Astrocyte (in vitro differentiated cells and primary cell): ENCODE measurements at regions not wholly inside any gene's neighbourhood (a gene's known extent, or its start where the extent isn't known, plus 50 kb on each side); places are given as distances from the start of the nearest gene placed in this dataset.
A peak's percentile ranks its signal among the peaks of the same experiment; 100 is the strongest.

ENCODE experiments used
- DNase-seq: peaks from one replicate; pipeline ENCODE4 v3.0.0-alpha.2; 2010; ENCODE audit warnings: low read depth
- FAIRE-seq: peaks from 2 replicates; lab custom pipeline; 2011; peaks lifted over from hg19 to GRCh38; lab: Jason Lieb, UNC
- H2AFZ ChIP-seq: 2 replicates; pipeline ENCODE4 v1.6.0; 2012; ENCODE audit warnings: low read depth, low read length, inconsistent platforms
- H3K27ac ChIP-seq: 2 replicates; pipeline ENCODE4 v1.5.1; 2011; ENCODE audit warnings: low read depth, low read length, inconsistent platforms
- H3K27me3 ChIP-seq: 2 replicates; pipeline ENCODE4 v1.6.0; 2011; ENCODE audit warnings: low read length, inconsistent platforms; ENCODE audit not compliant: insufficient read depth
- H3K36me3 ChIP-seq: 2 replicates; pipeline ENCODE4 v1.5.1; 2011; ENCODE audit warnings: low read length, inconsistent platforms; ENCODE audit not compliant: insufficient read depth
- H3K4me1 ChIP-seq: 2 replicates; pipeline ENCODE4 v1.5.1; 2011; ENCODE audit warnings: low read length, inconsistent platforms; ENCODE audit not compliant: insufficient read depth
- H3K4me2 ChIP-seq: 2 replicates; pipeline ENCODE4 v1.6.0; 2012; ENCODE audit warnings: low read length, inconsistent platforms
- H3K4me3 ChIP-seq: 2 replicates; pipeline ENCODE4 v1.5.1; 2011; ENCODE audit warnings: low read depth, mild to moderate bottlenecking, low read length, inconsistent platforms; ENCODE audit not compliant: insufficient read depth
- H3K79me2 ChIP-seq: 2 replicates; pipeline ENCODE4 v1.6.0; 2012; ENCODE audit warnings: mild to moderate bottlenecking, low read length, inconsistent platforms; ENCODE audit not compliant: insufficient read depth
- H3K9ac ChIP-seq: 2 replicates; pipeline ENCODE4 v1.6.0; 2012; ENCODE audit warnings: mild to moderate bottlenecking, low read length, inconsistent platforms
- H3K9me3 ChIP-seq: 2 replicates; pipeline ENCODE4 v1.5.1; 2012; ENCODE audit warnings: low read depth, mild to moderate bottlenecking, low read length, inconsistent platforms; ENCODE audit not compliant: insufficient read depth
- H4K20me1 ChIP-seq: 2 replicates; pipeline ENCODE4 v1.6.0; 2012; ENCODE audit warnings: low read length, inconsistent platforms; ENCODE audit not compliant: insufficient read depth
- H3K27ac Mint-ChIP-seq: one replicate; pipeline ENCODE4 v1.8.0; 2021; ENCODE audit warnings: mild to moderate bottlenecking, mixed read lengths; ENCODE audit not compliant: unreplicated experiment
- H3K27me3 Mint-ChIP-seq: one replicate; pipeline ENCODE4 v1.8.0; 2021; ENCODE audit warnings: low read depth, mixed read lengths; ENCODE audit not compliant: unreplicated experiment
- H3K36me3 Mint-ChIP-seq: one replicate; pipeline ENCODE4 v1.8.0; 2021; ENCODE audit warnings: low read depth, mixed read lengths; ENCODE audit not compliant: unreplicated experiment
- H3K4me1 Mint-ChIP-seq: one replicate; pipeline ENCODE4 v1.8.0; 2021; ENCODE audit warnings: low read depth, mixed read lengths; ENCODE audit not compliant: unreplicated experiment
- H3K4me3 Mint-ChIP-seq: one replicate; pipeline ENCODE4 v1.8.0; 2021; ENCODE audit warnings: mild to moderate bottlenecking, moderate library complexity, mixed read lengths; ENCODE audit not compliant: unreplicated experiment
- H3K9me3 Mint-ChIP-seq: one replicate; pipeline ENCODE4 v1.8.0; 2021; ENCODE audit warnings: mild to moderate bottlenecking, mixed read lengths; ENCODE audit not compliant: unreplicated experiment
- CTCF ChIP-seq: IDR thresholded peaks from 2 replicates; pipeline ENCODE4 v1.5.1; 2011; ENCODE audit warnings: low read depth, mild to moderate bottlenecking, inconsistent platforms, low read length, moderate library complexity; ENCODE audit not compliant: insufficient read depth
- EZH2 ChIP-seq: IDR thresholded peaks from 2 replicates; pipeline ENCODE4 v1.6.1; 2012; ENCODE audit warnings: mild to moderate bottlenecking, low read length, inconsistent platforms; ENCODE audit not compliant: insufficient read depth

DNA sequence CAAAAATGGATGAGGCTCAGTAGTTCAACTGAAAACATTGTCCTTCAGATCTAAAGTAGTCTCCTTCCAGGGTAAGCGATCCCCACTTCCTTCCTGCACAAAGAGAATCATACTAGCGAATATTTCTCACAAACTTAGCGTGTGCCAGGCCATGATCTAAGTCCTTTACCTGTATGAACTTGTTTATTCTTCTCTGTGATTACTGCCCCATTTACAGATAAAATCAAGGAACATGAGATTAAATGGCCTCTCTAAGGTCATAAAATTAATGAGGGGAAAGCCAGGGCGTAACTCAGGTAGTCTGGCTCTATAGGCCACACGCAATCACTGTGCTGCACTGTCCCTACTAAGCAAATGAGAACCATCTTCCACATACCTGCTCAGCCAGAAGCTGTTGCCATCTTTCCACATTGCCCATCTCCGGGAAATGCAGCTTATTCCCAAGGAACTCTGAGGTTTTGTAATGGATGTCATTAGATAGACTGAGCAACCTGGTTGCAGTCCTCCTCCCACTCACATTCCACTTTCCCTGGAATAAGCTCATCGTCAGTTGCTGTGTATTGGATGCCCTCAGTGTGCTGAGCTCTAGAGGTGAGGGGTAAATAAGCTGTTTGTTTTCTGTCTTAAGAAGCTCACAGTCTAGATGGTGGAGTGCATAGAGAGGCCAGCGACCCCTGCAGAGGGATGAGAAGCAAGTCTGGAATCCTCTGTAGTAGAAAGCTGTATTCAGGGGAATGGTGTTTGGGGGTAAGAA lies 146.3 kb downstream of the SNX19 start:
- no peaks in the 10 kb centered on the region for H3K79me2 ChIP-seq
- no peak for FAIRE-seq
- Mint-ChIP-seq H3K27ac (peak overlapping the region; percentile 63), H3K9me3 (no peaks in the 10 kb centered on the region), H3K27me3 (peaks cover 3% of the 10 kb centered on the region), H3K4me1 (peaks cover 37% of the 10 kb centered on the region), H3K4me3 (no peak overlapping the region), H3K36me3 (no peaks in the 10 kb centered on the region)
- TF ChIP-seq CTCF (no peak), EZH2 (no peak)
- H3K9me3 ChIP-seq: no peaks in the 10 kb centered on the region
- no peaks in the 10 kb centered on the region for H3K36me3 ChIP-seq
- peak; percentile 77 for DNase-seq
- H3K4me1 ChIP-seq: peaks cover 30% of the 10 kb centered on the region
- no peaks in the 10 kb centered on the region for H3K27me3 ChIP-seq
- no peak overlapping the region for H3K9ac ChIP-seq
- H4K20me1 ChIP-seq: no peaks in the 10 kb centered on the region
- H3K4me2 ChIP-seq: peak overlapping the region; percentile 6
- H3K4me3 ChIP-seq: no peak overlapping the region
- no peak overlapping the region for H2AFZ ChIP-seq
- no peak overlapping the region for H3K27ac ChIP-seq

GRCh38 chr11:130771708-130772107 lies 144.6 kb downstream of the SNX19 start:
- H2AFZ ChIP-seq: no peak overlapping the region
- no peak for FAIRE-seq
- Mint-ChIP-seq H3K36me3 (no peaks in the 10 kb centered on the region), H3K4me1 (peaks cover 42% of the 10 kb centered on the region), H3K4me3 (no peak overlapping the region), H3K27ac (peak overlapping the region; percentile 72), H3K9me3 (no peaks in the 10 kb centered on the region), H3K27me3 (no peaks in the 10 kb centered on the region)
- TF ChIP-seq EZH2 (no peak), CTCF (no peak)
- no peak for DNase-seq
- H3K27ac ChIP-seq: no peak overlapping the region
- H3K4me2 ChIP-seq: peak overlapping the region; percentile 72
- H3K9me3 ChIP-seq: no peaks in the 10 kb centered on the region
- no peaks in the 10 kb centered on the region for H3K36me3 ChIP-seq
- H3K9ac ChIP-seq: no peak overlapping the region
- peaks cover 41% of the 10 kb centered on the region for H3K4me1 ChIP-seq
- no peaks in the 10 kb centered on the region for H3K27me3 ChIP-seq
- H3K79me2 ChIP-seq: no peaks in the 10 kb centered on the region
- H4K20me1 ChIP-seq: no peaks in the 10 kb centered on the region
- H3K4me3 ChIP-seq: no peak overlapping the region
